ENCODE measurements at regions not wholly inside any gene's neighbourhood (a gene's known extent, or its start where the extent isn't known, plus 50 kb on each side); places are given as distances from the start of the nearest gene placed in this dataset.

- POLR2A ChIA-PET: no interaction called here
- CTCF ChIA-PET (ENCODE audit: low intra/inter-chr PET ratio, low total read pairs): no interaction called here
- TF ChIP-seq FLYWCH1 (CRISPR knock-in tag; IDR thresholded peaks at IDR 0.05) (no peak), NONO (IDR thresholded peaks at IDR 0.05) (no peak), NONO (CRISPR knock-in tag; conservative IDR thresholded peaks at IDR 0.05) (no peak), NCOA1 (CRISPR knock-in tag; IDR thresholded peaks at IDR 0.05) (no peak), YEATS4 (CRISPR knock-in tag; IDR thresholded peaks at IDR 0.05; ENCODE audit: borderline replicate concordance) (no peak), AHDC1 (CRISPR knock-in tag; IDR thresholded peaks at IDR 0.05; ENCODE audit: borderline replicate concordance) (no peak), ZMAT3 (CRISPR knock-in tag; conservative IDR thresholded peaks at IDR 0.05) (no peak), ZNF780A (CRISPR knock-in tag; IDR thresholded peaks at IDR 0.05) (no peak)
- H3K27me3 ChIP-seq (ENCODE audit: control insufficient read depth in 1 of 2, insufficient read depth in 2 of 2, low read length in 2 of 2): peaks cover 0 to 4% of the 10 kb centered on the region in 2 experiments; a peak in 1 of 5 replicates
- H3K4me2 ChIP-seq (ENCODE audit: low read depth, low read length): no peak overlapping the region
- H3K4me3 ChIP-seq (replicated peaks in 1 of 3; ENCODE audit: insufficient read depth in 1 of 3, low read depth in 2 of 3, low read length in 3 of 3): no peak overlapping the region
- BruUV-seq (replicated peaks): no TSS peak
- no peaks in the 10 kb centered on the region for H3K9me3 ChIP-seq (ENCODE audit: low read length)
- ATAC-seq: no peak
- FAIRE-seq: no peak
- H2AFZ ChIP-seq (ENCODE audit: low read length): no peak overlapping the region
- no peak overlapping the region for H3K9ac ChIP-seq (ENCODE audit: insufficient read depth, low read depth, low read length)
- H3K79me2 ChIP-seq (ENCODE audit: insufficient read depth, low read length): no peaks in the 10 kb centered on the region
- no peaks in the 10 kb centered on the region for H3K36me3 ChIP-seq (replicated peaks in 1 of 2; ENCODE audit: control insufficient read depth in 1 of 2, insufficient read depth in 2 of 2, low read length in 2 of 2)
- H3K27ac ChIP-seq (ENCODE audit: extremely low read length, insufficient read depth, low read length): no peak overlapping the region
- in situ Hi-C loops (cut with HindIII; ENCODE audit: extremely low pct_ligation_motif_present, low pct_unique_long_range_greater_than_20kb) (no loop called here), intact Hi-C loops (cut with micrococcal nuclease; ENCODE audit: unreplicated experiment) (no loop called here)
- no peak for DNase-seq (ENCODE audit: low spot score)
- no peaks in the 10 kb centered on the region for H3K4me1 ChIP-seq (ENCODE audit: insufficient read depth, low read length)
- no peaks in the 10 kb centered on the region for H4K20me1 ChIP-seq (ENCODE audit: insufficient read depth, low read length)
- 0% methylated on average over 1 of the region's 1 CpG for WGBS (ENCODE audit: low lambda C conversion rate)
These were observed 133.0 kb upstream of the SLC14A2 start for GRCh38 chr18:45482286-45482685.
